HG02852 (cell line): ENCODE measurements at regions not wholly inside any gene's neighbourhood (a gene's known extent, or its start where the extent isn't known, plus 50 kb on each side); places are given as distances from the start of the nearest gene placed in this dataset.

ENCODE experiments used
- ATAC-seq: cut with Tn5 transposase; IDR thresholded peaks from one replicate; pipeline ENCODE4 v1.9.1; 2021; ENCODE audit warnings: mild to moderate bottlenecking, moderate library complexity; ENCODE audit not compliant: unreplicated experiment

DNA sequence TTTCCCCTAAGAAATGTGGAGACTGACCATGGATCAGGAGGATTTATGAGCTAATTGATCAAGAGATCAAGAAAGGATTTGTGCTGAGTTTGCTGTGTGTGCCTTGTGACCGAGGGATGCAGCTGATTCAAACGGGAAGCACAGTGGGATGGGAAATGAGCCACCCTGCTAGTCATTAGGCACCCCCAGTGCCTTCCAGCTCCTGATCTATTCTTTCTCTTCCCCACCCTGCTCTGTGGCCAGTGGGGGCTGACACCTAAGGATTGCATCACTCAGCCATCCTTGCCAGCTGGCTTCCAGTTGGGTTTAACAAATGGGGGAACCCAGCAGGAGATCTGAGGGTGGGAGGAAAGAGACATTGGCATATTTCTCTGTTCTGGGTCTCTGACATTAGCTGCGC is 132.2 kb upstream of the CXCR4 start:
- ATAC-seq = no peak

GRCh38 chr2:136248907-136249306 is 131.0 kb upstream of the CXCR4 start:
- no peak for ATAC-seq

- ATAC-seq = no peak
These were observed 130.3 kb upstream of the CXCR4 start for GRCh38 chr2:136248242-136248641.

- ATAC-seq = no peak
These were observed 129.4 kb upstream of the CXCR4 start for GRCh38 chr2:136247204-136247950.

- ATAC-seq = peak; percentile 82
These were observed 128.2 kb upstream of the CXCR4 start for GRCh38 chr2:136246086-136246669.

DNA sequence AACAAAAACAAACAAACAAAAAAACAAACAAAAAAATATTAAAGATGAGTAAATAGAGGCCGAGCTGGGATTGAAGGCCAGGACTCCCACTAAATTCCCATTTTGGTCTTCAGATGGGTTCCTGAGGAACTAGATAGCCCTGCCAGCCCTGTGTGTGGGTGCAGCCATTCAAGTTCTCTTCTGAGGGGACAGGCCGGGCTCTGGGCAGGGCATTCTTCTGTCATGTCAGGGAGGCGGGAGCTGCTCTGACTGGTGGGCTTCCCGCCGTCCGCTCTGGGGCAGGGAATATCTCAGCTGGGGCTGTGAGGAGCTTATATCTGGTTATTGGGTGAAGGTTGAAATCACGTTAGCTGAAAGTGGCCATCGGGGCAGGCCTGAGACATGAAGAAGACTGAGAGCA is 127.3 kb upstream of the CXCR4 start:
- no peak for ATAC-seq

DNA sequence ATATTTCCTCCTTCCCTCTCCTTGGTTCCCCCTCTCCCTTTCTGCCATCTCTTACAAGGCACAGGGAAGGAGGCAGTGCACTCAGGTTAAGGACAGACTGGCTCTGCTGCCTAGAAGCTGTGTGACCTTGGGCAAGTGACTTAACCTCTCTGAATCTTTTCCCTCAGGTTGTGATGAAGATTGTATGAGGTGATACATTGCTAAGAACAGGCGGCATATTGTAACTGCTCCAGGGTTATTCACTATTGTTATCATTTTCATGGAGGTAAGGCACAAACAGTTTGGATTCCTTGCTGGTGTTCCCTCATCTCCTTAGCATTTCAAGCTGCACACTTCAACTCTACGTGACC is 126.6 kb upstream of the CXCR4 start:
- no peak for ATAC-seq

DNA sequence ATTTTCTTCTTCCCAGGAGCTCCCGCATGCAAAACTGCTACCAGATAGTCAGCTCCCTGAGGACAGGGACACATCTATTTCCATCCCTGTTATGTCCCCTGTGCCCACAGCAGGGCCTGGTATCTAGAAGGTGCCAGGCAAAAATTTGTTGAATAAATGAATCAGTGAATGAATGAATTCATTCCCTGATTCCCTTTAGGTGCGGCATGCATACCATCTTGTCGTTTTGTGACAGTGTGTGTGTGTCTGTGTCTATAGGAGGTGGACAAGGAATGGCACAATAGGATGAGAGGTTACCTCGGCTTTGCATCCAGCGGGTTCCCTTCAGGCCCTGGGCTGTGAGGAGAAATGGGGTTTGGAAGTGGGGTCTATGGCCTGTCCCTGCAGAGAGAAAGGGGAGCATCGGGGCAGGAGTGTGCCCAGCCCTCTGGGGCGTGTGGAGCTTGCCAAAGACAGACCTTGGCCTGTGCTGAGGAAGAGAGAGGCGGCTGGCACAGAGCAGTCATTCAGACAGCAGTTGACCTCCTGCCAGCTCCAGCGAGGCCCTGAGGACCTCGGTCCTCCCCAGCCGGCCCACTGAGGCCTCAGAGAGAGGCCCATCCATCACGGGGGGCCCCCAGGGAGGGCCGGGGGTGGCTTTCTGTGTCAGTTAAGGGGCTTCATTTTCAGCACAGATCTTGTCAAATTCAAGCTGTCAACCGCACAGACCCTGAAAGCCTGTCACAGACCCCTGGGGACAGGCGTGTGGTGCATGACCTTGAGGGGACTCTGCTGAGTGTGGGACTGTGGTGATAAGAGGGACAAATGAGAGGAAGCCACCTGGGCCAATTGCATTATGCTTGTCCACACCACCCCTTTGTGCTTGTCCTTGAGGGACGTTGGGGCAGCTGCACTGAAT is 125.9 kb upstream of the CXCR4 start:
- no peak for ATAC-seq

- ATAC-seq = no peak
These were observed 124.8 kb upstream of the CXCR4 start for GRCh38 chr2:136242687-136243277.

DNA sequence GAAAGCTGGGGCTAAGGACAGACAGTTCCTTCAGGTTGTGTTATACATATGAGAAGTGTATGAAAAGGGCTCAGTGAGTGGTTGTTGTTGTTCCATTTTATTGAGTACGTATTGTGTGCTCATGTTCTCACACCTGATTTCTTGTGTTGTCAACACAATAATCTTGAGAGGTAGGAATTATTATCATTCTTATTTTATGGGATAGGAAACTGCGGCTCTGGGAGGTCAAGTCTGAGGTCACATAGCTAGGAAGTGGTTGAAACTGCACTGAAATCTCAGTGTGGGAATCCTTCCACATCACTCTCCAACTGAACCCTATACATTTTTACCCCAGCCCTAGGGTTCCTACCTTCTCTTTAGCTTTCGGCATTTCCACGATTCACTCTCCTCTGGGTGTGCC is 124.2 kb upstream of the CXCR4 start:
- ATAC-seq = no peak

DNA sequence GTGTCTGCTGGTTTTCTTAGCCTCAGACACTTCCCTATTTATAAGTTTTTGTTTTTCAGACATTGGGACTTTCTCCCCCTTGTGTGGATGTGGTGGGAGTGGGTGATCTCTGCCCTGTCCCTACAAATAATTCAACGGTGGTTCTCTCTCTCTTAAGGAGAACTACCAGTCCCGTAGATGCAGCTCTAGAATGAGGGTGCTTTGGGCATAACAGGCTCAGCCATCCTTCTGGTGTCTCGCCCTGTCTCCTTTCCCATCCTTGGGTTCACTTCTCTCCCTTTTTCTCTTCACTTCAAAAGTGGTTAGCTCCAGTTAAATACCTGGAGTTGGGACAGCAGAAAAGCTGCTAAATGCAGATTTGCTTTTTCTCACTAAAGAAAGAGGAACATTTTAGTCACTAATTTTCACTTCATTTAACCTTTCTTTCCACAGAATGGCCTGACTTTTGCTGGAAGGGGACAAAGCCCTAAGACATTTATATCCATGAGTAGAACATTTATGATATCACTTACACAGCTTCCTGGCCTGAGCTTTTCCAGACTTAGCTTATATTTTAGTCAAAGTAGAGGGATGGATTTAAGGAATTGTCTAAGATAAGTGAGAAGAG is 121.2 kb upstream of the CXCR4 start:
- no peak for ATAC-seq

DNA sequence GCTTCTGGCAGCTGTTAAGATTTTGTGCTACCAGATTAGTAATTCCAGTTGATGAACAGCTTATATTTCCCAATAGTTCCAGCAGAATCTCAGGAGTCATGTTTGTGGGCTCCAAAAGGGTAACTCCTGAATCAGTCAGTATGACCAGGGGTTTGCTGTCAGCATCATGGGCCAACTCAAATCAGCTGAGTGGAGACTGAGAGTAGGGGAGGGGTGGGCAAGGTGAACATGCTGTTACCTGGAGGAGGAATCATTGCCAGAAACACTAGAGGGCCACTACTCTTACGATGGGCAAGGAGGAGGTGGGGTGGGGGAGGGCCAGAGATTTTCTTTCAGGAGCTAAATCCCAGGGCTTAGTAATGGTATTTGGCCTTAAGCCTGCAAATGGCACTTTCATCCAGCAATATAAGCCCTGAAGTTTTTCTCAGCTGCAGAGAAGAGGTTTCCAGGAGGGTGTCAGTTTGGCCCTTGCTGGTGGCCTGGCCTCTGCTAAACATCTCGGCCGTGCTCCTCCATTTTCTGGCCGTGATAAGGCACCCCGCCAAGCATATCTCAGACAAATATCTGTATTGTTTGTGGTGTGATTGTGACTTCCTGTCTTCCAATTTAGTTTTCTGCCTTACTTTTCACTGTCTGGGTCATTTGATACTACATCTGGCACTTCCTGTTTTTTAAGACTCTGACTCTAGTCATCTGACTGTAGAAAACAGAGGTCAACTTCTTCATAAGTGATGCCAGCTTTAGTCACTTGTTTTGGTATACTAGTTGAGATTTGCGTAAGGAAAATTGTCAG is 120.5 kb upstream of the CXCR4 start:
- ATAC-seq = peak; percentile 82

DNA sequence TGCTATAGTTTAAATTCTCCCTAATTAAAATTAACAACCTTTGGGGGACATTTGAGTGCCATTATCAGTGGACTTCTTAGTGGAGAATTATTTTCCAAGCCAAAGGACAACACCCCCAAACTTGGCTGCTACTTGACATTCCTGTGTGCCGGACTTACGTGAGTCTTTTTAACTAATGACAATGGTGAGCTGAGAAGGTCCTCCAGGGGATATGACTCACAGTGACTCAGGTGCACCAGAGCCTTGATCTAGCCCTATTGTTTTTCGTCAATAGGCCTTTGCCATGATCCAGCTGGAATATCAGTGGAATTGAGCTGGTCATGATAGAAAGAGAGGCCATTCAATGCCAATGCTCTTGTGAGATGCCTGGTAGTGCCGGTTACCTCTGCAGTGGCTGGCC is 118.1 kb upstream of the CXCR4 start:
- ATAC-seq = no peak

- no peak for ATAC-seq
These were observed 117.6 kb upstream of the CXCR4 start for GRCh38 chr2:136235546-136235945.

DNA sequence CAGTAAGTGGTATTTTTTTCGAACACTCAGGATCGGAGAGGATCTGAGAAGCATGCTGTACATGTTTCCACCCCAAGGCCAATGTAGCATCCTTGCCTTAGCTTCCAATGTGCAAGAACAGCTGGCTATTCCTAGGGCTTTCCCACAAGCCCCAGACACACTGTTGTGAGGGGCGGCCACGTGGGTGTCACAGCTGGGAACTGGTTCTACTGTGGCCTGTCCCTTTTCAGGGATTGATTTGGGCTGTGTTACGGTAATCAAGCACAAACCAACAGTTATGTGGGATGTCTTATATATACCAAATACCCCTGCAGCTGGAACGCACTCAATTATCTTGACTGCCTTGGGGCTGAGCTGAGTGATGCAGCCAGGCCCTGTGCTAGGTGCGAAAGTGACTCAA is 116.3 kb upstream of the CXCR4 start:
- ATAC-seq = no peak

DNA sequence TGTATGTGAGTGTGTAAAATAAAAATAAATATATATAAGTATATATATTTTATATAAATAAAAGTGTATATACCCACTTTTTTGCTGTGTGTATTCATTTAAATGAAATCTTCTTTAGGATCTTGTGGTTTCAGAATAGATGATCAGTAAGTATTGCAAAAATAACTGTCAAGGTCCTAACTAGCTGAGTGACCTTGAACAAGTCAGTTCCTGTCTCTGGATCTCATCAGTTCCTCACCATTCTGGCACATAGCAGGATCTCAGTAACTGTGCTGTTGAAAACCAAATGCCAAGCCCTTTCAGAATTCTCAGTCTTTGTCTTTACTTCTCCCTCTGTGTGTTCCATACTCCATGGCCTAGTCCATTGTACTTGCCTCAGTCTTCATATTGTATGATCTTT is 115.3 kb upstream of the CXCR4 start:
- ATAC-seq = no peak

DNA sequence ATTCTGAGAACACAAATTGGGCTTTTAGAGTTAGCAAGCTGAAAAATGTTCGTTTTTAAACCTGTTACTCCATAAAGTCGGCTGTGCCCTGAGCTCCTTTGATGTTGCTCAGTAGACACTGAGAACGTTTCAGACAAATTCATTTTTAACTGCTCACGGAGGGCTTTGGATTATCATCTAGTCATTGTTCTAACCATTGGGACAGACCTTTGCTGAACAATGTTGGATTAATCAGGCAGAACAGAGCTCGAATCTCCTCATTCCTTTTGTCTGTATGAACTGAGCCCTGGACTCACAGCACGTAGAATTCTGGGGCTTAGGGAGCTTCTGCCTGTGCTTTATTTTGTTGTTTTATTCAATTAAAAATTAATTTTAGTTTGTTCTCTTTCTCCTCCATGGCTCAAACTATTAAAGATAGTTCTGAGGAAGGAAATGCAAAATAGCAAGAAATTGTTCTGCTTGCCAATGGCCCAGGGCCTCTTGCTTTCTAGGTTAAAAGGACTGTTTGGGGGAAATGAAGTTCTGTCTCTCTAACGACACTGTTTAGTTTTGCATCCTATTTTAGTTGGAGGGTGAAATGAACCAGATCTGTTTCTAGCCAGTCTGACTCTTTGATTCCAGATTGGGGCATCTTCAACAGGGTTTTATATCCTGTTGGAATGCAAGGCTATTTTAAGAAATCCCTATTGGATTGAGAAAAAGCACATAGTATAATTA is 114.7 kb upstream of the CXCR4 start:
- ATAC-seq = no peak

GRCh38 chr2:136230464-136230863 is 112.5 kb upstream of the CXCR4 start:
- ATAC-seq = no peak

GRCh38 chr2:136226903-136227302 is 109.0 kb upstream of the CXCR4 start:
- ATAC-seq = no peak
